Loucy (cell line): ENCODE measurements at regions not wholly inside any gene's neighbourhood (a gene's known extent, or its start where the extent isn't known, plus 50 kb on each side); places are given as distances from the start of the nearest gene placed in this dataset.

Experiments used
- H2AFZ ChIP-seq: fragments of 200-600 bp; sonication (generic); 2 replicates; pipeline ENCODE4 v1.6.0; 2016; ENCODE audit warnings: antibody characterized with exemption, mild to moderate bottlenecking, low read length, moderate library complexity
- H3F3A ChIP-seq: fragments of 200-600 bp; 2 replicates; pipeline ENCODE4 v1.6.0; 2016; ENCODE audit warnings: antibody characterized with exemption, low read depth, mild to moderate bottlenecking
- H3K27me3 ChIP-seq: fragments of 200-600 bp; sonication (generic); 2 replicates; pipeline ENCODE4 v1.6.1; 2014; ENCODE audit warnings: low read length, mild to moderate bottlenecking; ENCODE audit not compliant: insufficient read depth, poor library complexity, severe bottlenecking
- H3K36me3 ChIP-seq: fragments of 200-600 bp; sonication (generic); 2 replicates; pipeline ENCODE4 v1.6.1; 2016; ENCODE audit warnings: low read length; ENCODE audit not compliant: insufficient read depth
- H3K4me1 ChIP-seq: fragments of 200-600 bp; sonication (generic); 2 replicates; pipeline ENCODE4 v1.5.1; 2014; ENCODE audit warnings: low read length, mild to moderate bottlenecking; ENCODE audit not compliant: insufficient read depth, poor library complexity, severe bottlenecking
- H3K4me2 ChIP-seq: fragments of 200-600 bp; sonication (generic); 2 replicates; pipeline ENCODE4 v1.6.0; 2014; ENCODE audit warnings: antibody characterized with exemption, low read length, low read depth, mild to moderate bottlenecking; ENCODE audit not compliant: poor library complexity, severe bottlenecking
- H3K4me3 ChIP-seq: fragments of 200-600 bp; sonication (generic); 2 replicates; pipeline ENCODE4 v1.5.1; 2014; ENCODE audit warnings: low read length, mild to moderate bottlenecking, mixed read lengths; ENCODE audit not compliant: poor library complexity, severe bottlenecking
- H3K79me2 ChIP-seq: fragments of 200-600 bp; sonication (generic); 2 replicates; pipeline ENCODE4 v1.6.1; 2014; ENCODE audit warnings: low read length; ENCODE audit not compliant: insufficient read depth
- H3K9ac ChIP-seq: fragments of 200-600 bp; sonication (generic); 2 replicates; pipeline ENCODE4 v1.6.0; 2014; ENCODE audit warnings: mild to moderate bottlenecking, low read depth, low read length, moderate library complexity; ENCODE audit not compliant: poor library complexity, severe bottlenecking
- H3K9me2 ChIP-seq: fragments of 200-600 bp; sonication (generic); replicated peaks from 2 replicates; pipeline ENCODE4 v1.6.1; 2016; ENCODE audit warnings: low read depth, low read length, mixed read lengths
- H3K9me3 ChIP-seq: fragments of 200-600 bp; sonication (generic); 2 replicates; pipeline ENCODE4 v1.6.1; 2014; ENCODE audit warnings: mild to moderate bottlenecking, antibody characterized with exemption, low read length, low read depth; ENCODE audit not compliant: insufficient read depth
- H4K20me1 ChIP-seq: fragments of 200-600 bp; sonication (generic); 2 replicates; pipeline ENCODE4 v1.6.0; 2014; ENCODE audit warnings: antibody characterized with exemption, low read length, mild to moderate bottlenecking; ENCODE audit not compliant: insufficient read depth, poor library complexity, severe bottlenecking
- CTCF ChIP-seq: fragments of 200-600 bp; sonication (generic); conservative IDR thresholded peaks from 2 replicates; pipeline ENCODE4 v1.5.1; 2014; ENCODE audit warnings: mild to moderate bottlenecking, antibody characterized with exemption, low read length
- EZH2phosphoT487 ChIP-seq: fragments of 200-600 bp; IDR thresholded peaks from 2 replicates; pipeline ENCODE4 v1.6.1; 2018; ENCODE audit warnings: antibody characterized with exemption, mild to moderate bottlenecking, moderate library complexity, borderline replicate concordance

- Histone ChIP-seq H3K9ac (no peak overlapping the region), H3K9me3 (no peaks in the 10 kb centered on the region), H3K4me3 (no peak overlapping the region)
Observed at GRCh38 chr2:187084524-187084923, 235.6 kb upstream of the ZSWIM2 start.

GRCh38 chr2:187081461-187081860 lies 232.5 kb upstream of the ZSWIM2 start:
- no peak for TF ChIP-seq CTCF
- TF ChIP-seq EZH2phosphoT487: no peak
- Histone ChIP-seq H3K9me2 (no peaks in the 10 kb centered on the region), H3K9me3 (no peaks in the 10 kb centered on the region), H3K36me3 (no peaks in the 10 kb centered on the region), H4K20me1 (no peaks in the 10 kb centered on the region), H3K4me1 (no peaks in the 10 kb centered on the region), H3K9ac (no peak overlapping the region), H3K79me2 (no peaks in the 10 kb centered on the region), H3K27me3 (no peaks in the 10 kb centered on the region), H3K4me3 (no peak overlapping the region), H3F3A (no peaks in the 10 kb centered on the region), H2AFZ (no peak overlapping the region), H3K4me2 (no peak overlapping the region)

More at GRCh38 chr2:187084524-187084923, 235.6 kb upstream of the ZSWIM2 start:
- Histone ChIP-seq H4K20me1 (no peaks in the 10 kb centered on the region), H3K9me2 (no peaks in the 10 kb centered on the region), H2AFZ (no peak overlapping the region), H3K4me1 (no peaks in the 10 kb centered on the region), H3F3A (no peaks in the 10 kb centered on the region), H3K27me3 (no peaks in the 10 kb centered on the region), H3K79me2 (no peaks in the 10 kb centered on the region), H3K36me3 (no peaks in the 10 kb centered on the region), H3K4me2 (no peak overlapping the region)
- TF ChIP-seq CTCF: no peak
- no peak for TF ChIP-seq EZH2phosphoT487

GRCh38 chr2:187079901-187080300 lies 230.9 kb upstream of the ZSWIM2 start:
- no peak overlapping the region for H2AFZ ChIP-seq
- no peak overlapping the region for H3K4me3 ChIP-seq
- no peaks in the 10 kb centered on the region for H3K9me2 ChIP-seq

More at GRCh38 chr2:187079901-187080300, 230.9 kb upstream of the ZSWIM2 start:
- H3K27me3 ChIP-seq: no peaks in the 10 kb centered on the region
- no peak overlapping the region for H3K4me2 ChIP-seq
- H3K79me2 ChIP-seq: no peaks in the 10 kb centered on the region
- H3F3A ChIP-seq: no peaks in the 10 kb centered on the region
- no peaks in the 10 kb centered on the region for H3K9me3 ChIP-seq
- no peak overlapping the region for H3K9ac ChIP-seq
- H4K20me1 ChIP-seq: no peaks in the 10 kb centered on the region
- no peaks in the 10 kb centered on the region for H3K4me1 ChIP-seq
- TF ChIP-seq CTCF: no peak
- TF ChIP-seq EZH2phosphoT487: no peak
- no peaks in the 10 kb centered on the region for H3K36me3 ChIP-seq
